Brain microvascular endothelial cell (primary cell): ENCODE measurements at regions not wholly inside any gene's neighbourhood (a gene's known extent, or its start where the extent isn't known, plus 50 kb on each side); places are given as distances from the start of the nearest gene placed in this dataset.

ENCODE experiments used
- DNase-seq: peaks from one replicate; pipeline ENCODE4 v3.0.0-alpha.2; 2020
- H3K27ac ChIP-seq: fragments of 250-450 bp; sonication (Bioruptor Pico); 2 replicates; pipeline ENCODE4 v1.5.1; 2020; ENCODE audit warnings: mild to moderate bottlenecking, moderate library complexity
- H3K27me3 ChIP-seq: fragments of 250-450 bp; sonication (Bioruptor Pico); replicated peaks from 2 replicates; pipeline ENCODE4 v1.5.1; 2020; ENCODE audit warnings: mild to moderate bottlenecking
- H3K36me3 ChIP-seq: fragments of 250-450 bp; sonication (Bioruptor Pico); replicated peaks from 2 replicates; pipeline ENCODE4 v1.5.1; 2020; ENCODE audit warnings: mild to moderate bottlenecking
- H3K4me3 ChIP-seq: 2 replicates; pipeline ENCODE4 v1.5.1; 2011; ENCODE audit warnings: low read depth, mild to moderate bottlenecking, control low read depth, low read length, moderate library complexity
- CTCF ChIP-seq: IDR thresholded peaks from 2 replicates; pipeline ENCODE4 v1.5.1; 2011; ENCODE audit warnings: low read depth, mild to moderate bottlenecking, moderate library complexity, low read length, control low read depth, inconsistent platforms; ENCODE audit errors: missing control alignments
- in situ Hi-C: cut with HindIII; loops from 2 replicates; pipeline ENCODE4 v1.10.0; 2017; ENCODE audit warnings: low sequenced_read_pairs, low pct_ligation_motif_present

- Histone ChIP-seq H3K36me3 (no peaks in the 10 kb centered on the region), H3K4me3 (no peak overlapping the region), H3K27ac (no peak overlapping the region), H3K27me3 (no peaks in the 10 kb centered on the region)
- no peak for TF ChIP-seq CTCF
- DNase-seq: no peak
- in situ Hi-C loops: no loop called here
These were observed 641.0 kb upstream of the EEF2KMT start for GRCh38 chr16:5738586-5738985.

- no peak for DNase-seq
- no peak overlapping the region for H3K27ac ChIP-seq
- H3K36me3 ChIP-seq: no peaks in the 10 kb centered on the region
- H3K27me3 ChIP-seq: no peaks in the 10 kb centered on the region
- in situ Hi-C loops: no loop called here
- no peak overlapping the region for H3K4me3 ChIP-seq
- TF ChIP-seq CTCF: no peak
These were observed 638.8 kb upstream of the EEF2KMT start for GRCh38 chr16:5736209-5736930.

- DNase-seq: no peak
- TF ChIP-seq CTCF: no peak
- Histone ChIP-seq H3K36me3 (no peaks in the 10 kb centered on the region), H3K27me3 (no peaks in the 10 kb centered on the region), H3K4me3 (no peak overlapping the region), H3K27ac (no peak overlapping the region)
- in situ Hi-C loops: no loop called here
These were observed 637.8 kb upstream of the EEF2KMT start for GRCh38 chr16:5735444-5735843.

- Histone ChIP-seq H3K27ac (no peak overlapping the region), H3K27me3 (no peaks in the 10 kb centered on the region), H3K36me3 (no peaks in the 10 kb centered on the region), H3K4me3 (no peak overlapping the region)
- in situ Hi-C loops: no loop called here
- TF ChIP-seq CTCF: no peak
- DNase-seq: no peak
These were observed 633.2 kb upstream of the EEF2KMT start for GRCh38 chr16:5730783-5731182.

- no peaks in the 10 kb centered on the region for H3K27me3 ChIP-seq
These were observed 624.6 kb upstream of the EEF2KMT start for GRCh38 chr16:5722116-5722619.

More at GRCh38 chr16:5722116-5722619, 624.6 kb upstream of the EEF2KMT start:
- Histone ChIP-seq H3K27ac (no peak overlapping the region), H3K4me3 (no peak overlapping the region), H3K36me3 (no peaks in the 10 kb centered on the region)
- DNase-seq: no peak
- no peak for TF ChIP-seq CTCF
- in situ Hi-C loops: no loop called here
